ENCODE measurements at regions not wholly inside any gene's neighbourhood (a gene's known extent, or its start where the extent isn't known, plus 50 kb on each side); places are given as distances from the start of the nearest gene placed in this dataset.

GRCh38 chr6:100267721-100268123 is 197.0 kb downstream of the SIM1 start:
- Histone ChIP-seq H3K4me1 (ENCODE audit: control insufficient read depth in 2 of 2, insufficient read depth in 2 of 2, low read length in 2 of 2) (no peaks in the 10 kb centered on the region), H3K4me2 (replicated peaks; ENCODE audit: low read depth, low read length, poor library complexity, severe bottlenecking) (no peak overlapping the region), H2AFZ (ENCODE audit: insufficient read depth, low read depth, low read length, poor library complexity, severe bottlenecking) (no peak overlapping the region), H3K9me3 (ENCODE audit: control extremely low read depth in 1 of 3, control insufficient read depth in 2 of 3, insufficient read depth in 1 of 3, low read length in 2 of 3) (no peaks in the 10 kb centered on the region), H3K27me3 (replicated peaks in 1 of 4; ENCODE audit: control extremely low read depth in 1 of 4, control insufficient read depth in 3 of 4, insufficient read depth in 4 of 4, low read length in 3 of 4) (no peaks in the 10 kb centered on the region), H3K27ac (ENCODE audit: low read length in 2 of 2) (no peak overlapping the region), H3K79me2 (ENCODE audit: control insufficient read depth, insufficient read depth, low read length) (no peaks in the 10 kb centered on the region), H3K9ac (ENCODE audit: low read length) (no peak overlapping the region), H3K4me3 (ENCODE audit: control extremely low read depth in 1 of 5, extremely low read depth in 1 of 5, insufficient read depth in 1 of 5, low read depth in 2 of 5, low read length in 4 of 5) (no peak overlapping the region), H3K36me3 (replicated peaks in 1 of 2; ENCODE audit: control extremely low read depth in 1 of 2, control insufficient read depth in 1 of 2, extremely low read depth in 1 of 2, insufficient read depth in 2 of 2, low read length in 1 of 2) (no peaks in the 10 kb centered on the region), H4K20me1 (ENCODE audit: control insufficient read depth, insufficient read depth, low read length, poor library complexity, severe bottlenecking) (no peaks in the 10 kb centered on the region)
- POLR2A ChIA-PET: no interaction called here
- Mint-ChIP-seq H3K9me3 (ENCODE audit: insufficient read depth) (no peaks in the 10 kb centered on the region), H3K4me1 (no peaks in the 10 kb centered on the region), H3K27ac (no peak overlapping the region), H3K27me3 (no peaks in the 10 kb centered on the region), H3K4me3 (no peak overlapping the region)
- CTCF ChIA-PET: no interaction called here
- intact Hi-C loops (cut with micrococcal nuclease): no loop called here
- TF ChIP-seq EZH2 (IDR thresholded peaks at IDR 0.05; ENCODE audit: borderline replicate concordance, insufficient read depth, low read depth, low read length, poor library complexity, severe bottlenecking) (no peak), CTCF (IDR thresholded peaks at IDR 0.05) (no peak)
- ATAC-seq (ENCODE audit: low read depth) (no peak), DNase-seq (no peak)
- WGBS (ENCODE audit: insufficient coverage): 100% methylated on average over 1 of the region's 1 CpG

- no peak overlapping the region for H3K4me2 ChIP-seq (replicated peaks; ENCODE audit: low read depth, low read length, poor library complexity, severe bottlenecking)
- no peaks in the 10 kb centered on the region for H3K27me3 ChIP-seq (replicated peaks in 1 of 4; ENCODE audit: control extremely low read depth in 1 of 4, control insufficient read depth in 3 of 4, insufficient read depth in 4 of 4, low read length in 3 of 4)
- Mint-ChIP-seq H3K9me3 (ENCODE audit: insufficient read depth) (no peaks in the 10 kb centered on the region), H3K27ac (no peak overlapping the region), H3K4me1 (no peaks in the 10 kb centered on the region), H3K27me3 (no peaks in the 10 kb centered on the region), H3K4me3 (no peak overlapping the region)
- intact Hi-C loops (cut with micrococcal nuclease): no loop called here
- H3K9ac ChIP-seq (ENCODE audit: low read length): no peak overlapping the region
- H3K4me3 ChIP-seq (ENCODE audit: control extremely low read depth in 1 of 5, extremely low read depth in 1 of 5, insufficient read depth in 1 of 5, low read depth in 2 of 5, low read length in 4 of 5): no peak overlapping the region
- no peaks in the 10 kb centered on the region for H3K36me3 ChIP-seq (replicated peaks in 1 of 2; ENCODE audit: control extremely low read depth in 1 of 2, control insufficient read depth in 1 of 2, extremely low read depth in 1 of 2, insufficient read depth in 2 of 2, low read length in 1 of 2)
- ATAC-seq (ENCODE audit: low read depth) (no peak), DNase-seq (no peak)
- no peaks in the 10 kb centered on the region for H4K20me1 ChIP-seq (ENCODE audit: control insufficient read depth, insufficient read depth, low read length, poor library complexity, severe bottlenecking)
- H3K79me2 ChIP-seq (ENCODE audit: control insufficient read depth, insufficient read depth, low read length): no peaks in the 10 kb centered on the region
- ChIA-PET POLR2A (no interaction called here), CTCF (no interaction called here)
- H3K9me3 ChIP-seq (ENCODE audit: control extremely low read depth in 1 of 3, control insufficient read depth in 2 of 3, insufficient read depth in 1 of 3, low read length in 2 of 3): no peaks in the 10 kb centered on the region
- WGBS (ENCODE audit: insufficient coverage): 93% methylated on average over 5 of the region's 10 CpGs
- TF ChIP-seq CTCF (IDR thresholded peaks at IDR 0.05) (no peak), EZH2 (IDR thresholded peaks at IDR 0.05; ENCODE audit: borderline replicate concordance, insufficient read depth, low read depth, low read length, poor library complexity, severe bottlenecking) (no peak)
- H3K4me1 ChIP-seq (ENCODE audit: control insufficient read depth in 2 of 2, insufficient read depth in 2 of 2, low read length in 2 of 2): no peaks in the 10 kb centered on the region
- H3K27ac ChIP-seq (ENCODE audit: low read length in 2 of 2): no peak overlapping the region
- H2AFZ ChIP-seq (ENCODE audit: insufficient read depth, low read depth, low read length, poor library complexity, severe bottlenecking): no peak overlapping the region
Observed at GRCh38 chr6:100266494-100267401, 198.0 kb downstream of the SIM1 start.
